ENCODE measurements at regions not wholly inside any gene's neighbourhood (a gene's known extent, or its start where the extent isn't known, plus 50 kb on each side); places are given as distances from the start of the nearest gene placed in this dataset.

DNA sequence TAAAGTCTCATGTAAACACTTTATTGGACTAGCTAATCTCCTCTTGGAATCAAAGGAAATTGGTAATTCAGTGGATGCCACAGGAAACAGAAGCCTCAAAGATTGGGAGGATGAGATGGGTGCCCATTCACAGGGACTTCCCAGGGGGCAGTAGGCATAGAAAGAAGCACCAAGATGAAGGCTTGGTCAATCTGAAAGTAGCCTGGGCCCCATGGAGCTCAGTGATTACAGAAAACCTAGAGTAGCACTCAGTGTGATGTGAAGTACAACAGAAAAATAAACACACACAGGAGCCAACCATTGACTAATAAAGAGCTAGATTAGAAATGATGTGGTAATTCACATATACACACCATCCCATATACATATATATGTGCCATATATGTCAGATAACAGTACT lies 560.6 kb downstream of the TBC1D4 start (continued):
- TF ChIP-seq, protein P1, sequence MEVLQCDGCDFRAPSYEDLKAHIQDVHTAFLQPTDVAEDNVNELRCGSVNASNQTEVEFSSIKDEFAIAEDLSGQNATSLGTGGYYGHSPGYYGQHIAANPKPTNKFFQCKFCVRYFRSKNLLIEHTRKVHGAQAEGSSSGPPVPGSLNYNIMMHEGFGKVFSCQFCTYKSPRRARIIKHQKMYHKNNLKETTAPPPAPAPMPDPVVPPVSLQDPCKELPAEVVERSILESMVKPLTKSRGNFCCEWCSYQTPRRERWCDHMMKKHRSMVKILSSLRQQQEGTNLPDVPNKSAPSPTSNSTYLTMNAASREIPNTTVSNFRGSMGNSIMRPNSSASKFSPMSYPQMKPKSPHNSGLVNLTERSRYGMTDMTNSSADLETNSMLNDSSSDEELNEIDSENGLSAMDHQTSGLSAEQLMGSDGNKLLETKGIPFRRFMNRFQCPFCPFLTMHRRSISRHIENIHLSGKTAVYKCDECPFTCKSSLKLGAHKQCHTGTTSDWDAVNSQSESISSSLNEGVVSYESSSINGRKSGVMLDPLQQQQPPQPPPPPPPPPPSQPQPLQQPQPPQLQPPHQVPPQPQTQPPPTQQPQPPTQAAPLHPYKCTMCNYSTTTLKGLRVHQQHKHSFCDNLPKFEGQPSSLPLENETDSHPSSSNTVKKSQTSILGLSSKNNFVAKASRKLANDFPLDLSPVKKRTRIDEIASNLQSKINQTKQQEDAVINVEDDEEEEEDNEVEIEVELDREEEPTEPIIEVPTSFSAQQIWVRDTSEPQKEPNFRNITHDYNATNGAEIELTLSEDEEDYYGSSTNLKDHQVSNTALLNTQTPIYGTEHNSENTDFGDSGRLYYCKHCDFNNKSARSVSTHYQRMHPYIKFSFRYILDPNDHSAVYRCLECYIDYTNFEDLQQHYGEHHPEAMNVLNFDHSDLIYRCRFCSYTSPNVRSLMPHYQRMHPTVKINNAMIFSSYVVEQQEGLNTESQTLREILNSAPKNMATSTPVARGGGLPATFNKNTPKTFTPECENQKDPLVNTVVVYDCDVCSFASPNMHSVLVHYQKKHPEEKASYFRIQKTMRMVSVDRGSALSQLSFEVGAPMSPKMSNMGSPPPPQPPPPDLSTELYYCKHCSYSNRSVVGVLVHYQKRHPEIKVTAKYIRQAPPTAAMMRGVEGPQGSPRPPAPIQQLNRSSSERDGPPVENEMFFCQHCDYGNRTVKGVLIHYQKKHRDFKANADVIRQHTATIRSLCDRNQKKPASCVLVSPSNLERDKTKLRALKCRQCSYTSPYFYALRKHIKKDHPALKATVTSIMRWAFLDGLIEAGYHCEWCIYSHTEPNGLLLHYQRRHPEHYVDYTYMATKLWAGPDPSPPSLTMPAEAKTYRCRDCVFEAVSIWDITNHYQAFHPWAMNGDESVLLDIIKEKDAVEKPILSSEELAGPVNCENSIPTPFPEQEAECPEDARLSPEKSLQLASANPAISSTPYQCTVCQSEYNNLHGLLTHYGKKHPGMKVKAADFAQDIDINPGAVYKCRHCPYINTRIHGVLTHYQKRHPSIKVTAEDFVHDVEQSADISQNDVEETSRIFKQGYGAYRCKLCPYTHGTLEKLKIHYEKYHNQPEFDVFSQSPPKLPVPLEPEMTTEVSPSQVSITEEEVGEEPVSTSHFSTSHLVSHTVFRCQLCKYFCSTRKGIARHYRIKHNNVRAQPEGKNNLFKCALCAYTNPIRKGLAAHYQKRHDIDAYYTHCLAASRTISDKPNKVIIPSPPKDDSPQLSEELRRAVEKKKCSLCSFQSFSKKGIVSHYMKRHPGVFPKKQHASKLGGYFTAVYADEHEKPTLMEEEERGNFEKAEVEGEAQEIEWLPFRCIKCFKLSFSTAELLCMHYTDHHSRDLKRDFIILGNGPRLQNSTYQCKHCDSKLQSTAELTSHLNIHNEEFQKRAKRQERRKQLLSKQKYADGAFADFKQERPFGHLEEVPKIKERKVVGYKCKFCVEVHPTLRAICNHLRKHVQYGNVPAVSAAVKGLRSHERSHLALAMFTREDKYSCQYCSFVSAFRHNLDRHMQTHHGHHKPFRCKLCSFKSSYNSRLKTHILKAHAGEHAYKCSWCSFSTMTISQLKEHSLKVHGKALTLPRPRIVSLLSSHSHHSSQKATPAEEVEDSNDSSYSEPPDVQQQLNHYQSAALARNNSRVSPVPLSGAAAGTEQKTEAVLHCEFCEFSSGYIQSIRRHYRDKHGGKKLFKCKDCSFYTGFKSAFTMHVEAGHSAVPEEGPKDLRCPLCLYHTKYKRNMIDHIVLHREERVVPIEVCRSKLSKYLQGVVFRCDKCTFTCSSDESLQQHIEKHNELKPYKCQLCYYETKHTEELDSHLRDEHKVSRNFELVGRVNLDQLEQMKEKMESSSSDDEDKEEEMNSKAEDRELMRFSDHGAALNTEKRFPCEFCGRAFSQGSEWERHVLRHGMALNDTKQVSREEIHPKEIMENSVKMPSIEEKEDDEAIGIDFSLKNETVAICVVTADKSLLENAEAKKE (CRISPR knock-in tag; IDR thresholded peaks at IDR 0.05) = no peak
- no peak for TF ChIP-seq STAT1 (IDR thresholded peaks at IDR 0.05; ENCODE audit: unreplicated experiment)

DNA sequence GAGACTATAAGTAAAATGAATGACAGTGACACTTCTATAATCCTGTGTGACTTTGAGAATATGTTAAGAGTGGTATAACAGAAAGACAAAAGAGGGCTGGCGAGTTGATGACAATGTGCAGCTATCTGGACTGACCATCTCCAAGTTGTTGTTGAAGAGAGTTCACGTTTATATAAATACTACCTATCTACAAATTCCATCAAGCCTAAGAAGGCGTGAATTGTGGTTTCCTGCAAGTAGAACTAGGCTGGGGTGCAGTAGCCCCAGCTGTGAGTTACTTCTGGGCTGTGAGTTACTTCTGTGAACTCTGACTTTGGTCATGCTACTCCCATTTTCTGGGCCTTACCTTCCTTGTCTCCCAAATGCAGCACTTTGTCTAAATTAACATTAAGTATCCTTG lies 561.0 kb downstream of the TBC1D4 start:
- H3K36me3 Mint-ChIP-seq (ENCODE audit: low read depth) = peaks cover 7% of the 10 kb centered on the region; the same call in 2 of the 3 replicates
- no peaks in the 10 kb centered on the region for H3F3A ChIP-seq (replicated peaks; ENCODE audit: low read depth)
- no peak overlapping the region for H3K4me3 Mint-ChIP-seq
- TF ChIP-seq, protein P2, sequence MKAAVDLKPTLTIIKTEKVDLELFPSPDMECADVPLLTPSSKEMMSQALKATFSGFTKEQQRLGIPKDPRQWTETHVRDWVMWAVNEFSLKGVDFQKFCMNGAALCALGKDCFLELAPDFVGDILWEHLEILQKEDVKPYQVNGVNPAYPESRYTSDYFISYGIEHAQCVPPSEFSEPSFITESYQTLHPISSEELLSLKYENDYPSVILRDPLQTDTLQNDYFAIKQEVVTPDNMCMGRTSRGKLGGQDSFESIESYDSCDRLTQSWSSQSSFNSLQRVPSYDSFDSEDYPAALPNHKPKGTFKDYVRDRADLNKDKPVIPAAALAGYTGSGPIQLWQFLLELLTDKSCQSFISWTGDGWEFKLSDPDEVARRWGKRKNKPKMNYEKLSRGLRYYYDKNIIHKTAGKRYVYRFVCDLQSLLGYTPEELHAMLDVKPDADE (IDR thresholded peaks at IDR 0.05) = no peak
- TF ChIP-seq, protein P3, sequence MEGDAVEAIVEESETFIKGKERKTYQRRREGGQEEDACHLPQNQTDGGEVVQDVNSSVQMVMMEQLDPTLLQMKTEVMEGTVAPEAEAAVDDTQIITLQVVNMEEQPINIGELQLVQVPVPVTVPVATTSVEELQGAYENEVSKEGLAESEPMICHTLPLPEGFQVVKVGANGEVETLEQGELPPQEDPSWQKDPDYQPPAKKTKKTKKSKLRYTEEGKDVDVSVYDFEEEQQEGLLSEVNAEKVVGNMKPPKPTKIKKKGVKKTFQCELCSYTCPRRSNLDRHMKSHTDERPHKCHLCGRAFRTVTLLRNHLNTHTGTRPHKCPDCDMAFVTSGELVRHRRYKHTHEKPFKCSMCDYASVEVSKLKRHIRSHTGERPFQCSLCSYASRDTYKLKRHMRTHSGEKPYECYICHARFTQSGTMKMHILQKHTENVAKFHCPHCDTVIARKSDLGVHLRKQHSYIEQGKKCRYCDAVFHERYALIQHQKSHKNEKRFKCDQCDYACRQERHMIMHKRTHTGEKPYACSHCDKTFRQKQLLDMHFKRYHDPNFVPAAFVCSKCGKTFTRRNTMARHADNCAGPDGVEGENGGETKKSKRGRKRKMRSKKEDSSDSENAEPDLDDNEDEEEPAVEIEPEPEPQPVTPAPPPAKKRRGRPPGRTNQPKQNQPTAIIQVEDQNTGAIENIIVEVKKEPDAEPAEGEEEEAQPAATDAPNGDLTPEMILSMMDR (conservative IDR thresholded peaks at IDR 0.05; ENCODE audit: low read depth in 2 of 2) = no peak
- TF ChIP-seq POLR2AphosphoS5 (IDR thresholded peaks at IDR 0.05; ENCODE audit: low read depth) (no peak), EZH2 (IDR thresholded peaks at IDR 0.05; ENCODE audit: low read depth, unreplicated experiment) (no peak), NANOG (IDR thresholded peaks at IDR 0.05; ENCODE audit: borderline replicate concordance) (no peak), STAT1 (IDR thresholded peaks at IDR 0.05; ENCODE audit: unreplicated experiment) (no peak), ZNF331 (CRISPR knock-in tag; IDR thresholded peaks at IDR 0.05; ENCODE audit: low read depth) (no peak), ZNF114 (CRISPR knock-in tag; IDR thresholded peaks at IDR 0.05) (no peak), JUNB (IDR thresholded peaks at IDR 0.05; ENCODE audit: unreplicated experiment) (no peak)
- TF ChIP-seq, protein P4, sequence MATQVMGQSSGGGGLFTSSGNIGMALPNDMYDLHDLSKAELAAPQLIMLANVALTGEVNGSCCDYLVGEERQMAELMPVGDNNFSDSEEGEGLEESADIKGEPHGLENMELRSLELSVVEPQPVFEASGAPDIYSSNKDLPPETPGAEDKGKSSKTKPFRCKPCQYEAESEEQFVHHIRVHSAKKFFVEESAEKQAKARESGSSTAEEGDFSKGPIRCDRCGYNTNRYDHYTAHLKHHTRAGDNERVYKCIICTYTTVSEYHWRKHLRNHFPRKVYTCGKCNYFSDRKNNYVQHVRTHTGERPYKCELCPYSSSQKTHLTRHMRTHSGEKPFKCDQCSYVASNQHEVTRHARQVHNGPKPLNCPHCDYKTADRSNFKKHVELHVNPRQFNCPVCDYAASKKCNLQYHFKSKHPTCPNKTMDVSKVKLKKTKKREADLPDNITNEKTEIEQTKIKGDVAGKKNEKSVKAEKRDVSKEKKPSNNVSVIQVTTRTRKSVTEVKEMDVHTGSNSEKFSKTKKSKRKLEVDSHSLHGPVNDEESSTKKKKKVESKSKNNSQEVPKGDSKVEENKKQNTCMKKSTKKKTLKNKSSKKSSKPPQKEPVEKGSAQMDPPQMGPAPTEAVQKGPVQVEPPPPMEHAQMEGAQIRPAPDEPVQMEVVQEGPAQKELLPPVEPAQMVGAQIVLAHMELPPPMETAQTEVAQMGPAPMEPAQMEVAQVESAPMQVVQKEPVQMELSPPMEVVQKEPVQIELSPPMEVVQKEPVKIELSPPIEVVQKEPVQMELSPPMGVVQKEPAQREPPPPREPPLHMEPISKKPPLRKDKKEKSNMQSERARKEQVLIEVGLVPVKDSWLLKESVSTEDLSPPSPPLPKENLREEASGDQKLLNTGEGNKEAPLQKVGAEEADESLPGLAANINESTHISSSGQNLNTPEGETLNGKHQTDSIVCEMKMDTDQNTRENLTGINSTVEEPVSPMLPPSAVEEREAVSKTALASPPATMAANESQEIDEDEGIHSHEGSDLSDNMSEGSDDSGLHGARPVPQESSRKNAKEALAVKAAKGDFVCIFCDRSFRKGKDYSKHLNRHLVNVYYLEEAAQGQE (IDR thresholded peaks at IDR 0.05; ENCODE audit: unreplicated experiment) = no peak
- H3K36me3 ChIP-seq (ENCODE audit: insufficient read depth) = no peaks in the 10 kb centered on the region
- no peak overlapping the region for H3K4me3 ChIP-seq
- H3K79me2 ChIP-seq (replicated peaks; ENCODE audit: insufficient read depth) = no peaks in the 10 kb centered on the region
- no peaks in the 10 kb centered on the region for H3K4me1 ChIP-seq (ENCODE audit: insufficient read depth)
- no peak overlapping the region for H3K27ac ChIP-seq (ENCODE audit: low read depth)
- peaks cover 2% of the 10 kb centered on the region; the same call in 2 of the 3 replicates for H3K4me1 Mint-ChIP-seq
- H2AFZ ChIP-seq = no peak overlapping the region
- H3K27me3 ChIP-seq (ENCODE audit: insufficient read depth) = no peaks in the 10 kb centered on the region
- no peaks in the 10 kb centered on the region for H3K9me2 ChIP-seq (ENCODE audit: insufficient read depth)
- peaks cover 2% of the 10 kb centered on the region for H3K27me3 Mint-ChIP-seq (ENCODE audit: insufficient read depth, low read depth, poor library complexity)
- H3K9me3 Mint-ChIP-seq = peaks cover 27% of the 10 kb centered on the region
- no peak overlapping the region for H3K4me2 ChIP-seq
- DNase-seq (ENCODE audit: low spot score) = no peak
- no peak for ATAC-seq
- no peaks in the 10 kb centered on the region for H4K20me1 ChIP-seq (replicated peaks; ENCODE audit: insufficient read depth)
- no peak overlapping the region for H3K27ac Mint-ChIP-seq
